ENCODE measurements at regions not wholly inside any gene's neighbourhood (a gene's known extent, or its start where the extent isn't known, plus 50 kb on each side); places are given as distances from the start of the nearest gene placed in this dataset.

- TF ChIP-seq CTCF (IDR thresholded peaks at IDR 0.05) (no peak), ZFX (IDR thresholded peaks at IDR 0.05; ENCODE audit: borderline replicate concordance) (no peak)
Observed at GRCh38 chr4:151992332-151993154, 231.7 kb upstream of the GATB start.

Data from 22Rv1 (cell line).